Upper lobe of left lung (tissue), 4 donors: ENCODE measurements at regions not wholly inside any gene's neighbourhood (a gene's known extent, or its start where the extent isn't known, plus 50 kb on each side); places are given as distances from the start of the nearest gene placed in this dataset.

ENCODE experiments used
- CTCF ChIP-seq, 6 experiments: fragments of 450-650 bp in 4 of 6; fragments of 200-600 bp in 2 of 6; sonication (generic) in 2 of 6; IDR thresholded peaks; one replicate each; pipeline ENCODE4 v1.5.1; 2016 to 2019; ENCODE audit warnings: antibody characterized with exemption in 6 of 6
- POLR2AphosphoS5 ChIP-seq, 2 donors: sonication (generic); formaldehyde crosslinking; IDR thresholded peaks; one replicate each; pipeline ENCODE4 v1.5.1; 2017; ENCODE audit warnings: antibody characterized with exemption in 2 of 2

GRCh38 chr1:65054481-65054880, 88.1 kb upstream of the JAK1 start:
- TF ChIP-seq CTCF (IDR thresholded peaks at IDR 0.05), result no peak
- no peak for TF ChIP-seq POLR2AphosphoS5 (IDR thresholded peaks at IDR 0.05)
